ENCODE measurements at regions not wholly inside any gene's neighbourhood (a gene's known extent, or its start where the extent isn't known, plus 50 kb on each side); places are given as distances from the start of the nearest gene placed in this dataset.

DNA sequence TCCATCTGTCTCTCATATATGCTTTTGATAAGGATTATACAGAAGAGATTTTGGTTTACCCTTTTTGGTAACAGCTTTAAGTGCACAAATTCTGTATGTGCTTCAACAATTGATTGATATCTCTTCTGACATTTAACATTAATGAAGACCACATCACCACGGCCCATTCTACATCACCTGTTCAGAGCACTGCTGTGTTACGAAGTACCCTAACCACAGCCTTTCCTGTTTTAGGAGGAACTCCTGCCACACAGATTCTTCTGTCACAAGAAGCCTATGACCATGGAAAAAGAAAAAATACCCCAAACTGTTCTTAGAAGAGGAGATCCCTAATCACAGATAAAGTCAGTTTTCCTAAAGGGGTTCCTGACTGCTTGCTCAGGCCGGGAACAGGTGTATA lies 170.1 kb downstream of the NSUN3 start:
- 50 to 66% methylated on average over 3 of the region's 3 CpGs for WGBS, 2 donors (ENCODE audit: low coverage in 1 of 2)
- DNase-seq = no peak
- in situ Hi-C loops (cut with MboI; ENCODE audit: low pct_ligation_motif_present in 1 of 4, low pct_unique_long_range_greater_than_20kb in 1 of 4, low sequenced_read_pairs in 3 of 4) = no loop called here
- no peaks in the 10 kb centered on the region for H3K9me3 ChIP-seq
- no peaks in the 10 kb centered on the region for H3K27me3 ChIP-seq
- H3K27ac ChIP-seq = no peak overlapping the region
- TF ChIP-seq, protein P1, sequence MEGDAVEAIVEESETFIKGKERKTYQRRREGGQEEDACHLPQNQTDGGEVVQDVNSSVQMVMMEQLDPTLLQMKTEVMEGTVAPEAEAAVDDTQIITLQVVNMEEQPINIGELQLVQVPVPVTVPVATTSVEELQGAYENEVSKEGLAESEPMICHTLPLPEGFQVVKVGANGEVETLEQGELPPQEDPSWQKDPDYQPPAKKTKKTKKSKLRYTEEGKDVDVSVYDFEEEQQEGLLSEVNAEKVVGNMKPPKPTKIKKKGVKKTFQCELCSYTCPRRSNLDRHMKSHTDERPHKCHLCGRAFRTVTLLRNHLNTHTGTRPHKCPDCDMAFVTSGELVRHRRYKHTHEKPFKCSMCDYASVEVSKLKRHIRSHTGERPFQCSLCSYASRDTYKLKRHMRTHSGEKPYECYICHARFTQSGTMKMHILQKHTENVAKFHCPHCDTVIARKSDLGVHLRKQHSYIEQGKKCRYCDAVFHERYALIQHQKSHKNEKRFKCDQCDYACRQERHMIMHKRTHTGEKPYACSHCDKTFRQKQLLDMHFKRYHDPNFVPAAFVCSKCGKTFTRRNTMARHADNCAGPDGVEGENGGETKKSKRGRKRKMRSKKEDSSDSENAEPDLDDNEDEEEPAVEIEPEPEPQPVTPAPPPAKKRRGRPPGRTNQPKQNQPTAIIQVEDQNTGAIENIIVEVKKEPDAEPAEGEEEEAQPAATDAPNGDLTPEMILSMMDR (IDR thresholded peaks at IDR 0.05) = no peak
- TF ChIP-seq POLR2AphosphoS5 (IDR thresholded peaks at IDR 0.05) = no peak
- TF ChIP-seq EP300 (IDR thresholded peaks at IDR 0.05; ENCODE audit: low read depth) = no peak
- no peak for TF ChIP-seq POLR2A (IDR thresholded peaks at IDR 0.05)
- intact Hi-C loops (cut with DNase I; ENCODE audit: low total_unique reads) = no loop called here
- H3K4me3 ChIP-seq = no peak overlapping the region
- H3K4me1 ChIP-seq = no peaks in the 10 kb centered on the region
- no peaks in the 10 kb centered on the region for H3K36me3 ChIP-seq

DNA sequence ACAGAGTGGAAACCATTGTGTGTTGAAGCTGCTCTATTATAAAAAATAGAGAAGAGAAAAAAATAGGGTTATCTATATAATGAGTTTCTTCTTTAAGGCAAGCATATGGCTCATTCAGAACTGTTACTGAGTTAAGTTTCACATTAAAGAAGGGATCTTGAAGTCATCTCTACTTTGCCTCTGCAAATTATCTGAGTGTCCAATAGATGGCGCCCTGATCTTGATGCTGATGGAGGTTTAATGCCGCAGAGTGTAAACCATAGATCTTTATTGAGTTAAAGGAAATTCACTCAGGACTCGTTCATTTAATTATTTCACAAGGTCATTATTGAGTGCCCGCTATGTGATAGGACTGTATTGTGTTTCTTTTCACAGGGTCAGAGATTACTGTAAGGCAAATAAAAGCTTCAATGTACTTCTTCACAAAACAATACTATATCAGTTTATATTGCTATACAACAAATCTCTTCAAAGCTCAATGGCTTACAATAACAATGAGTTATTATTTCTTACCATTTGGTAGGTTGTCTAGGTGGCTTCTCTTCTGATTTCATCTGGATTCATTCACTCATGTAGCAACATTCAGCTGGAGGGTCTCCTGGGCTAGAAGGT lies 171.4 kb downstream of the NSUN3 start:
- WGBS, 2 donors (ENCODE audit: low coverage in 1 of 2) = 5 to 16% methylated on average over 4 of the region's 4 CpGs
- intact Hi-C loops (cut with DNase I; ENCODE audit: low total_unique reads) = no loop called here

DNA sequence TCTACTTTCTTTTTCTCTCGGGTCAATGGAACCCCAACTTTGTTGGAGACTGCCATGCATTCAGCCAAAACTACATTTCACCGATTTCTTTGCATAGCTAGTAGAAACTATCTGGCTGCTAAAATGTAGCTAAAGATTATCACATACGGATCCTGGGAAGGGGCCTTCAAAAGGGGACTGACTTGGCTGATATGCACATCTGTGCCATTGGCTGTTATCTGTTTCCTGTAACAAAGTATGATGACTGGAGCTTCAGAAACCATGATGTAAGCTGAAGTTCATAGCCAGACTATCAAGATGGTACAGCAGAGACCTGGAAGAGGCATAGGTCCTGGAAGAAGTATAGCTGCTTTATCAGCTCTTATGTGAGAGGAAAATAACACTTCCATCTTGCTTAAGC lies 179.1 kb downstream of the NSUN3 start:
- H3K27ac ChIP-seq = no peak overlapping the region
- H3K9me3 ChIP-seq = no peaks in the 10 kb centered on the region
- TF ChIP-seq POLR2A (IDR thresholded peaks at IDR 0.05) = no peak
- TF ChIP-seq, protein P1 (IDR thresholded peaks at IDR 0.05) = no peak
- TF ChIP-seq EP300 (IDR thresholded peaks at IDR 0.05; ENCODE audit: low read depth) = no peak
- TF ChIP-seq POLR2AphosphoS5 (IDR thresholded peaks at IDR 0.05) = no peak
- H3K36me3 ChIP-seq = no peaks in the 10 kb centered on the region
- H3K4me3 ChIP-seq = no peak overlapping the region
- H3K4me1 ChIP-seq = no peaks in the 10 kb centered on the region
- intact Hi-C loops (cut with DNase I; ENCODE audit: low total_unique reads) = no loop called here
- 20 to 76% methylated on average over 1 to 3 of the region's 3 CpGs for WGBS, 2 donors (ENCODE audit: low coverage in 1 of 2)
- in situ Hi-C loops (cut with MboI; ENCODE audit: low pct_ligation_motif_present in 1 of 4, low pct_unique_long_range_greater_than_20kb in 1 of 4, low sequenced_read_pairs in 3 of 4) = no loop called here
- no peaks in the 10 kb centered on the region for H3K27me3 ChIP-seq
- no peak for DNase-seq

More for the DNA sequence above, 171.4 kb downstream of the NSUN3 start:
- Histone ChIP-seq H3K27me3 (no peaks in the 10 kb centered on the region), H3K9me3 (no peaks in the 10 kb centered on the region), H3K27ac (no peak overlapping the region), H3K4me3 (no peak overlapping the region), H3K36me3 (no peaks in the 10 kb centered on the region), H3K4me1 (no peaks in the 10 kb centered on the region)
- no peak for DNase-seq
- in situ Hi-C loops (cut with MboI; ENCODE audit: low pct_ligation_motif_present in 1 of 4, low pct_unique_long_range_greater_than_20kb in 1 of 4, low sequenced_read_pairs in 3 of 4) = no loop called here
- TF ChIP-seq, protein P1 (IDR thresholded peaks at IDR 0.05) = peak; percentile 34 to 53 (median 47)
- no peak for TF ChIP-seq POLR2A (IDR thresholded peaks at IDR 0.05)

DNA sequence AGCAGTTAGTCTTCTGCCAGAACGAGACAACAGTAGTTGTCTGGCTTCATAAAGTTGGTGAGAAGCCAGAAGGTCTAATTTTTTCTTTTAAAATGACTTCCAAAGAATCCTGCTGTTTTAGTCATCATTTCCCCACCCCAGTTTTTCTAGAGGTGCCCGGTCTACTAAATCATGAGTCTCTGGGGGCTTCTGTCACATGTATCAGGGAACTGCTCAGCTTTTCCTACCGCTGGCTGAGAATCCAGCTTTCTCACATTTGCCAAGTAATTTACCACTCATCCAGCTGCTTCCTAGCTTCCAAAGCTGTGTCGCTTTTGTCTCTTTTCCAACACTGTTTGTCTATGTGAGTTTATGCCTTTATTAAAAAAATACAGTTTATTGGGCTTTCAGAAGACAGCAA lies 183.3 kb downstream of the NSUN3 start:
- intact Hi-C loops (cut with DNase I; ENCODE audit: low total_unique reads) (no loop called here), in situ Hi-C loops (cut with MboI; ENCODE audit: low pct_ligation_motif_present in 1 of 4, low pct_unique_long_range_greater_than_20kb in 1 of 4, low sequenced_read_pairs in 3 of 4) (no loop called here)
- Histone ChIP-seq H3K27me3 (no peaks in the 10 kb centered on the region), H3K9me3 (no peaks in the 10 kb centered on the region), H3K36me3 (no peaks in the 10 kb centered on the region), H3K27ac (no peak overlapping the region), H3K4me1 (no peaks in the 10 kb centered on the region), H3K4me3 (no peak overlapping the region)
- DNase-seq = no peak
- TF ChIP-seq POLR2AphosphoS5 (IDR thresholded peaks at IDR 0.05) (no peak), POLR2A (IDR thresholded peaks at IDR 0.05) (no peak), EP300 (IDR thresholded peaks at IDR 0.05; ENCODE audit: low read depth) (no peak)
- TF ChIP-seq, protein P1 (IDR thresholded peaks at IDR 0.05) = no peak
- 58 to 59% methylated on average over 4 of the region's 4 CpGs for WGBS, 2 donors (ENCODE audit: low coverage in 1 of 2)

All from transverse colon (tissue), 4 donors.